ENCODE measurements at regions not wholly inside any gene's neighbourhood (a gene's known extent, or its start where the extent isn't known, plus 50 kb on each side); places are given as distances from the start of the nearest gene placed in this dataset.

- DNase-seq (ENCODE audit: low read depth in 2 of 2): no peak
Measured at GRCh38 chr3:111244760-111245159, 173.1 kb downstream of the NECTIN3 start.

DNA sequence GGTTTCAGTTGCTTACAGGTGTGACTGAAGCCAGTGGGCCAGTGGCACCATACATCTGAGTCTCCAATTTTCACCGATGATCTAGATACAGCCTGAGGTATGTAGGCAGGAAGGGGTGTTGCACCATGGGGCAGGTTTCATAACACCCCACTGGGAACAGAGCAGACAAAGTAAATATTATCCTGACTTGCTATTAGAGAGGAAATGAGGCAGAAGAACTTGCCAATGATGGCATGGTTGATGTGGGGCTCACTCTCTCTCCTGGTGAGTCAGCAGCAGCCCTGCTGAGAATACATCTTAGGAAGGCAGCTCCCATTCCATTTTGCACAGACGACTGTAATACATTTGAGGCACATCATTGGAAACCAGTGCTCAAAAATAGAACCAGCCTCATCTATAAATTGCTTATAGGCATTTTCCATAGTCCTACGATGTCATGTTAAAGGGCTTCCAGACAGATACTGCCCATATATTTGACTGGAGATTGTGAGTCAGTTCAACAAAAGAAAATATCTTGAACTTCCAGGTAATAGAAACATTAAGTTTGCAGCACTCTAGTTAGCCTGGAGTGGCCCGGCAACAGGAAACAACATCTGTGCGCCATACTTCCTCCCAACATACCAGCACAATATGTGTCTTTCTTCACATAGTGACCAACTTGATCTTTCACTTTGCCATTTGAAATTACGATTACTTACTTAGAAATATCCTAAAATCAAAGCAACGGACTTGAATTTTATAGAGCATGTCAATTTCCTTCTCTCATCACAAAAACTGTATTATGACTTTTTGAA, 175.5 kb downstream of the NECTIN3 start:
- no peak for DNase-seq (ENCODE audit: low read depth in 2 of 2)

DNA sequence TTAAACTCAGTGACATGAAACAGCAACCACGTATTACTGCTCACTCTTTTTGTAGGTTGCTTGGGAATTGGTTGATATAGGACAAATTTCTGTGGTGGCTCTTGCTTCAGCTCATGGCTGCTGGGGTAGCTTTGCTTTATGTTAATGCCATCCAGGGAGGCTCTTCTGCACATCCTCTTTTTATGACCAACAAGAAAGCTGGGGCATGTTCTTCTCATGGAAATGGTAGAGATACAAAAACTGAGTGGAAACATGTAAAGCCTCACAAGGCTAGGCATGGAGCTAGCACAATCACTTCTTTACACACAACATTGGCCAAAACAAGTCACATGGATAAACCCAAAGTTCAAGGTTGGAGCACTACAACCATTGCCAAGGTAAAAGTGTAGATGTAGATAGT, 176.8 kb downstream of the NECTIN3 start:
- no peak for DNase-seq (ENCODE audit: low read depth in 2 of 2)

GRCh38 chr3:111249421-111249820, 177.8 kb downstream of the NECTIN3 start:
- DNase-seq (ENCODE audit: low read depth in 2 of 2): no peak

DNA sequence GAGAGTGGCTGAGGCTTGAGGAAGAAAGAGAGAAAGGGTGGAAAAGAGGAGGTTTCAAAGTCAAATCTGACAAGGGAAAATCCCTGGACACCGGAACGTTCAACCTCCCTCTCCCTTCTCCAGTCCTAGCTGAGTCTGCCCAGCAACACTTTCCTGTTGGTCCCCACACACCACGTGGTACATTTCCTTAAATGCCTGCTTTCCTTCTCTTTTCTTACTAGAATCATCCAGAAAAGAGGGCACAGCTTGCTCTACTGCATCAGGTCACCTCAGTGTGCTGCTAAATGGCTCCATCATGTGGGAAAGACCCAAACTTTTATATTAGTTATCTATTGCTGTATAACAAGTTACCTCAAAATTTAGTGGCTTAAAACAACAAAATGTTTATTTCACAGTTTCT, 181.2 kb downstream of the NECTIN3 start:
- no peak for DNase-seq (ENCODE audit: low read depth in 2 of 2)

GRCh38 chr3:111253733-111254132, 182.1 kb downstream of the NECTIN3 start:
- DNase-seq (ENCODE audit: low read depth in 2 of 2): no peak

GRCh38 chr3:111260878-111261277, 189.3 kb downstream of the NECTIN3 start:
- no peak for DNase-seq (ENCODE audit: low read depth in 2 of 2)

- DNase-seq (ENCODE audit: low read depth in 2 of 2): no peak
Measured at GRCh38 chr3:111269777-111270176, 198.2 kb downstream of the NECTIN3 start.

- no peak for DNase-seq (ENCODE audit: low read depth in 2 of 2)
Measured at GRCh38 chr3:111277226-111277625, 205.6 kb downstream of the NECTIN3 start.

DNA sequence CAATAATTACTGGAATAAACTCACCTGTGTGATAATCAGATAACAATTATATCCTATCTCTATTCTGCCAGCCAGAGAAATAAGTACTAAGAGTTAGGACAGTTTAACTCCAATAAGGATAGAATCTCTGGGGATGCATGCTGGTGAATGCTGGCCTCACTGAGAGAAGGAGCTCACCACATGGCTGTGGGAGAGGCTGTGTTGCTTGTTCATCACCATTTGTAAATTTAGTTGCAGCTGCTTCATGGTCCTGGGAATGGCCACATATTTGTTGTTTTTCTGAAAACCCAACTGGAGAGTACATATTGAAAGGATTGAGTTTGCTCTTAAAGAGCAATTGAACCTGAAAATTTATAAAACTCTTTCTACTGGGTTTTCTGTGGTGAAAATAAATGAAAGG, 207.3 kb downstream of the NECTIN3 start:
- DNase-seq (ENCODE audit: low read depth in 2 of 2): no peak

DNA sequence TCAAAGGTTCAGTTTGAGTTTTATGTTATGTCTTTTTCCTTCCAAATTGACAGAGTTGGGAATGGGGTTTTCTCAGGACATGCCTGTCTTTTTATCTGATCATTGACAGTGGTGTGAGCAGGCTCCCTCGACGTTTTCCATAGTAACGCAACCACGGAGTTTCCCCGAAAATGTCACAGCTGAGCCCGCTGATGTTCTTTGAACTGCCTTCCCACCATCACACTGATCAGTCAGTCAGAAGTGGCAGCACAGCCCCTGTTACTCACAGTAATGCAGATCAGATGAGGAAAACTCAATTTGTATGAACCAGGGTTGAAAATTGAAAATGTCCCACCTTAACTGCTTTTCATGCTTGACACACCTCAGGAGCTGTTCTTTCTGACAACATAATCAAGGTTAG, 210.4 kb downstream of the NECTIN3 start:
- no peak for DNase-seq (ENCODE audit: low read depth in 2 of 2)

GRCh38 chr3:111283165-111283564, 211.5 kb downstream of the NECTIN3 start:
- no peak for DNase-seq (ENCODE audit: low read depth in 2 of 2)

DNA sequence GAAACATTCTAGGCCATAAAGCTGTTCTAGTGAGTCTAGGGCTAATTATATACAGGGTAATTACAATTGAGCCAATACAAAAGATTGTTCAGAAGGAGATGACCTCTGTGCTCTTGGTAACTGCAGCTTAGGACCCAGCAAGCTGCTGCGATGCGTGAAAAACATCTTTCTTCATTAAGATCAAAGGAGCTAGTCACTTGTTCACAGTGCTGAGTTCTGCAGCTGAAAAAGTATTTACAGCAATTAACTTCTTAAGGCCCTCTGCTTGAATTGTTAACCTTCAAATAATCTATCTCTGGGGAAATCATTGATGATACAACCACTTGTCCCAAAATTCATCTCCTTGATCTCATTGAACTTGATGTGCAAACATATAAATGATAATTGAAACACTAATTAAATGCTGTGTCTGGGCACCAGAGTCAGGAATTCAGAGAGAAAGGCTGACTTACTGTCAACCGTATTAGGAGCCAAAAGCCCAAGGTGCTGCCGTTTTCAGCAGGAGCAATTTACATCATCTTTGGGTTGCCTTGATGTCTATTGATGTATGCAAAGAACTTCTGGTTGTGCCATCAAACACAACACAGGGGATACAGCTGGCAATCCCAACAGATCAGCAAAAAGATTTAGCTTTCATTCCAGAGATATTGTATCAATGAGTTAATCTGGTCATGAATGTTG, 213.0 kb downstream of the NECTIN3 start:
- DNase-seq (ENCODE audit: low read depth in 2 of 2): no peak

DNA sequence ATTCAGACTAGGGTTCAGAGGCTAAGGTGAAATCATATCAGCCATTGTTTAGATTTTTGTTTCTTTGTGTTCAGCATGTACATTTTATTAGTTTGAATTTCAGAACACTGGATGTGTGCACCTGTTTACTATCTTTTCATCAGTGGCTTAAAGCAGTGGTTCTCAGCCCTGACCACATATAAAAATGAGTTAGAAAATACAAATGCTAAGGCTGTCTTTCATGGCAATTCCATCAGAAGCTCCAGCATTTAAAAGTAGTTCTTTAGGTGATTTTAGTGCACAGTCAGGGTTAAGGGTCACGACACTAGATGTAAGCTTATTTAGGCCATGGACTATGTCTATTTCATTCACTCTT, 213.5 kb downstream of the NECTIN3 start:
- no peak for DNase-seq (ENCODE audit: low read depth in 2 of 2)

DNA sequence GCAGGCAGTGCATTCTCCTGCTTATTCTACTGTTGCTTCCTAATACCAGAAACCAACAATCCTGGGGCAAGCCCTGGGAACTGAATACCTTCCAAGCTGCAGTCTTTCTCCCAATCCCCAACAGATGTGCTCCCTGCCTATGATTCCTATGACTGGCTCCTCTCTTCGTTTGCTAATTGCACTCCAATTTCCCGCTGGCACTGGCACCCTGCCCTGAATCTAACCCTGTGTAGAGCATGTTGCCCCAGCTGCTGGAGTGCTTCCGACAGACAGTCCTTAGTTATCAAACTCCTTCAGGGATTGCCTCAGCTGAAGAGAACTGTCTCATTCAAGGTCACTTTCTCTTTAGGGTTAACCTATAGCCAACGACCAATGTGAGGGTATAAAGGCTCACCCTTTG, 214.1 kb downstream of the NECTIN3 start:
- no peak for DNase-seq (ENCODE audit: low read depth in 2 of 2)

- no peak for DNase-seq (ENCODE audit: low read depth in 2 of 2)
Measured at GRCh38 chr3:111286746-111287145, 215.1 kb downstream of the NECTIN3 start.

GRCh38 chr3:111292117-111292516, 220.5 kb downstream of the NECTIN3 start:
- no peak for DNase-seq (ENCODE audit: low read depth in 2 of 2)

DNA sequence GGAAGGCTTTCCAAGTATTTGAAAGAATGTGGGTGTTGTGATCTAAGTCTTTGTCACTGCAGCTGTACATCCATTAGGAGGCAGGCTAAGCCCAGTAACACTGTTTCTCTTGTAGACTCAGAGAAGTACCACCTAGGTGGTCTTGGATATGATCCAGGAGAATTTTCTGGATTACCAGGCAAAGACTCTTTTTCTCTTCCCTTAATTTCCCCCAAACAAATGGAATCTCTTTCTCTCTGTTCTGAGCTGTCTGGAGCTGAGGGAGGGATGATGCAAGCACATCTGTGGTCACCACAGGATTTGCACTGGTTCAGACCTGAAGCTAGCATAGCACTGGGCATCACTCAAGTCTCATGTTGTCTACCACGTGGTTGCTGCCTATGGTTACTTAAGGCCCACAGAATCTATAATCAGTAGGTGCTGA, 227.6 kb downstream of the NECTIN3 start:
- DNase-seq (ENCODE audit: low read depth in 2 of 2): no peak

DNA sequence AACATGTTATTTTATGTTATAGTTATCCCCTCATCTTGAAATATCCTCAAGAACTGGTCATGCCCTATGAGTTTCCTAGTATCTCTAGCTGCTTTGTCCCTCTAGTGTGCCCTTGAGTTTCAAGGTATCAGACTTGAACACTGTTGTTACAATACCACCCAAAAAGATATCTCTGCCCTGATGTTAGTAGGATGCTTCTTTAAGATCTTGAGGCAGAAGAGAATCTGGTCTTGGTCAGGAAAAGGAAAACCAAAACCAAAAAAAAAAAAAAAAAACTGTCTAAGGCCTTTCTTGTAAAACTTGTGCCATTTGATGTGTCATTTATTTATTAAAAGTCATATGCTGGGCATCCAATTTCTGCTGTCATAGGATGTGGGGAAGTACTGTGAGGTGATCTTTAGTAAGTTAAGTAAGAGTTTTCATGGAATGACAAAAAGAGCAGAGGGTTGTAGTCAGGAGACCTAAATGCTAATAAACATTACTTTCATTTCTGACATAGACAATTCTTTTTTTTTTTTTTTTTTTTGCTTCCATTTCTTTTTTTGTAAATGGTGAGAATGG, 229.7 kb downstream of the NECTIN3 start:
- DNase-seq (ENCODE audit: low read depth in 2 of 2): no peak

DNA sequence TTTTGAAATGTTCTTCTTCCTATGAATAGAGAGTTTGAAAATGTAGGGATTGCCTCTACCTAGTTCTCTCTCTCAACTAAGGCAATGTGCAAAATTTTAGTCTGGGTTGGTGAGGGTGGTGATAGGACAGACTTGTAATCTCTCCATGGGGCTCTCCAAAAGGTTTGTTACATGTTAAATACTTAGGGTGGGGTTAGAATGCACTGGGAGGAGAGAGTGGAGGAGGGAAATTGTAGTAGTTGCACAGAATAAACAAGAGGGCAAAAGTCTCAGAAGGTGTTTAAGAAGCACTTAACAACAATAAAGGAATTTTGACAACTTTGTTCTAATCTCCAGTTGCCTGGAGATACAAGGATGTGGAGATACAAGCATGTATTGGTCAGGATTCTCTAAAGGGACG, 230.4 kb downstream of the NECTIN3 start:
- no peak for DNase-seq (ENCODE audit: low read depth in 2 of 2)

- DNase-seq (ENCODE audit: low read depth in 2 of 2): no peak
Measured at GRCh38 chr3:111303760-111304159, 232.1 kb downstream of the NECTIN3 start.

DNA sequence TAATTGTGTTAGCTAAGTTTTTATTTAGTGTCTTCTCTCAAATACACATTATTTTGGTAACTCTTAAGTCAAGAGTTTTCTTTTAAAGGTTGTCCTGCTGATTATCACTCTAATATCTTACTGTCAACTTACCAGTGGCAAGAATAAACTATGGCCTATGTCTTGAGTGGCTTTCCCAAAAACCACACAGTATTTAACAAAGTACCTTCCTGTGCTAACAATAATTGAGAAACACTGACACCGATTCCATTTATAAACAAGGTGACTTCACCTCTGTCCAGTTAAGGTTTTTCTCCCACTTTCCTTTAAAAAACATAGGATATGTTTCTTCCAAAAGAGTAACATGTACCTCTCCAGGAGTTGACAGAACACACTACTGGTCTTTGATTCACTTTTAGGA, 234.3 kb upstream of the CD96 start:
- no peak for DNase-seq (ENCODE audit: low read depth in 2 of 2)

- DNase-seq (ENCODE audit: low read depth in 2 of 2): no peak
Measured at GRCh38 chr3:111311126-111311525, 230.9 kb upstream of the CD96 start.
